ENCODE measurements at regions not wholly inside any gene's neighbourhood (a gene's known extent, or its start where the extent isn't known, plus 50 kb on each side); places are given as distances from the start of the nearest gene placed in this dataset.

DNA sequence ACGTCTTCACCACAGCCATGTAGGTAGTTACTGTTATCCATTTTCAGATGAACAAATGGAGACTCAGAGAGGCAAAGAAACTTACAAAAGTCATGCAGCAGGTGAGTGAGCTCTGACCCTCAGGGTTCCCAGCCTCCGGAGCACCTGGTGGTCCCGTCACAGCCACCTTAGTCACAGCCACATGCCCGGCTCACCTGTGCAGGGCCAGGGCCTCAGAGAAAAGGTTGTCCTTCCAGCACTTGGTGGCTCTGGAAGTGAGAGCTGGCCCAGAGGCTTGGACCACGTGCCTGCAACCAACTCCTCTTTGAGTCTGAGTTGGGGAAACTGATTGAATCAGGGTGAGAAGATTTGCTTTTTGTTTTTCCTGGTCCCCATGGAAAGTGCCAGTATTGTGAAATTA, 189.3 kb downstream of the GLI2 start:
- 94% methylated on average over 5 of the region's 5 CpGs for WGBS (ENCODE audit: insufficient coverage)
- Histone ChIP-seq H3K79me2 (ENCODE audit: control insufficient read depth, insufficient read depth, low read length) (no peaks in the 10 kb centered on the region), H2AFZ (ENCODE audit: insufficient read depth, low read depth, low read length, poor library complexity, severe bottlenecking) (no peak overlapping the region), H3K4me3 (ENCODE audit: control extremely low read depth in 1 of 5, extremely low read depth in 1 of 5, insufficient read depth in 1 of 5, low read depth in 2 of 5, low read length in 4 of 5) (no peak overlapping the region), H3K9me3 (ENCODE audit: control extremely low read depth in 1 of 3, control insufficient read depth in 2 of 3, insufficient read depth in 1 of 3, low read length in 2 of 3) (peaks cover 0 to 4% (median 0%) of the 10 kb centered on the region in 3 donors), H3K27ac (ENCODE audit: low read length in 2 of 2) (no peak overlapping the region), H3K27me3 (replicated peaks in 1 of 4; ENCODE audit: control extremely low read depth in 1 of 4, control insufficient read depth in 3 of 4, insufficient read depth in 4 of 4, low read length in 3 of 4) (no peaks in the 10 kb centered on the region), H3K36me3 (replicated peaks in 1 of 2; ENCODE audit: control extremely low read depth in 1 of 2, control insufficient read depth in 1 of 2, extremely low read depth in 1 of 2, insufficient read depth in 2 of 2, low read length in 1 of 2) (no peaks in the 10 kb centered on the region), H4K20me1 (ENCODE audit: control insufficient read depth, insufficient read depth, low read length, poor library complexity, severe bottlenecking) (no peaks in the 10 kb centered on the region), H3K4me2 (replicated peaks; ENCODE audit: low read depth, low read length, poor library complexity, severe bottlenecking) (no peak overlapping the region), H3K9ac (ENCODE audit: low read length) (no peak overlapping the region), H3K4me1 (ENCODE audit: control insufficient read depth in 2 of 2, insufficient read depth in 2 of 2, low read length in 2 of 2) (no peaks in the 10 kb centered on the region)
- H3K27ac Mint-ChIP-seq: no peak overlapping the region
- H3K27me3 Mint-ChIP-seq: no peaks in the 10 kb centered on the region
- no peaks in the 10 kb centered on the region for H3K4me1 Mint-ChIP-seq
- POLR2A ChIA-PET: no interaction called here
- no peak for DNase-seq
- no peak overlapping the region for H3K4me3 Mint-ChIP-seq
- H3K9me3 Mint-ChIP-seq (ENCODE audit: insufficient read depth): no peaks in the 10 kb centered on the region
- intact Hi-C loops (cut with micrococcal nuclease): no loop called here
- CTCF ChIA-PET: no interaction called here
- no peak for ATAC-seq (ENCODE audit: low read depth)
- no peak for TF ChIP-seq EZH2 (IDR thresholded peaks at IDR 0.05; ENCODE audit: borderline replicate concordance, insufficient read depth, low read depth, low read length, poor library complexity, severe bottlenecking)
- TF ChIP-seq, protein P1, sequence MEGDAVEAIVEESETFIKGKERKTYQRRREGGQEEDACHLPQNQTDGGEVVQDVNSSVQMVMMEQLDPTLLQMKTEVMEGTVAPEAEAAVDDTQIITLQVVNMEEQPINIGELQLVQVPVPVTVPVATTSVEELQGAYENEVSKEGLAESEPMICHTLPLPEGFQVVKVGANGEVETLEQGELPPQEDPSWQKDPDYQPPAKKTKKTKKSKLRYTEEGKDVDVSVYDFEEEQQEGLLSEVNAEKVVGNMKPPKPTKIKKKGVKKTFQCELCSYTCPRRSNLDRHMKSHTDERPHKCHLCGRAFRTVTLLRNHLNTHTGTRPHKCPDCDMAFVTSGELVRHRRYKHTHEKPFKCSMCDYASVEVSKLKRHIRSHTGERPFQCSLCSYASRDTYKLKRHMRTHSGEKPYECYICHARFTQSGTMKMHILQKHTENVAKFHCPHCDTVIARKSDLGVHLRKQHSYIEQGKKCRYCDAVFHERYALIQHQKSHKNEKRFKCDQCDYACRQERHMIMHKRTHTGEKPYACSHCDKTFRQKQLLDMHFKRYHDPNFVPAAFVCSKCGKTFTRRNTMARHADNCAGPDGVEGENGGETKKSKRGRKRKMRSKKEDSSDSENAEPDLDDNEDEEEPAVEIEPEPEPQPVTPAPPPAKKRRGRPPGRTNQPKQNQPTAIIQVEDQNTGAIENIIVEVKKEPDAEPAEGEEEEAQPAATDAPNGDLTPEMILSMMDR (IDR thresholded peaks at IDR 0.05): no peak

DNA sequence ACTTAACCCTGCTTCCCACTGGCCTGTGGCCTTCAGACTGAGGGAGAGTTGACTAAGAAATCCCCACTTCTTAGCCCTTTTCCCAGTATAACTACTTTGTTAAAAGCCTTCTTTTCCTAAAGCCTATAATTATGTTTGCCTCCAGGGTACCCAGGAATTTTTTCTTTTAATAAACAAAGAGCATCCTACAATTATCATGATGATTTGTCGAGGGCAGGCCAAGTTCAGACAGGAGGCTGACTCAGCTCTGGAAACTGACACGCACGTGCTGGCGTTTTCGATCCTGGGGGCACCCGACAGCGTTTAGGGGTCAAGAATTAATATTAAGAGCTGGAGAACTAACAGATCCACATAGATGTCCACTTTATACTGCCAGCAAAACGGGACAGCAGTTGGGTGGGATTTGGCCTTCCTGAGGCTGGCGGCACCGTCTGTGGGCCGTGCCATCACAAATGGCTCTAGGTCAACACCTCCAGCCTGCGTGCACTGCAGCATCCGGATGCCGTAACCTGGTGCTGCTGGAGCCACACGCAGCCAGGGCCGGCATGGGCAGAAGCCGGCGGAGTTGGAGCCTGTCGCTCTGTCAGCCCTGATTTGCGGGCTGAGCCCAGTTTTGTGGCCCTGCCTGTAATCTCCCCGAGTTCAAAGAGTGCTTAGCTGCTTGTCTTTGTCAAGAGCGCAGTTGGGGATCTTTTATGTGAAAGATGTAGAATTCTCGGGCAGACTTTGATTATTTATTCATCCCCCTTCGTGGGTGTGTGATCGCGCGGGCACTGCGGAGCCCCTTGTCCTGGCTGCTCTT, 191.0 kb downstream of the GLI2 start:
- CTCF ChIA-PET: no interaction called here

More for the DNA sequence above, 191.0 kb downstream of the GLI2 start:
- Histone ChIP-seq H3K79me2 (ENCODE audit: control insufficient read depth, insufficient read depth, low read length) (no peaks in the 10 kb centered on the region), H3K27ac (ENCODE audit: low read length in 2 of 2) (no peak overlapping the region), H2AFZ (ENCODE audit: insufficient read depth, low read depth, low read length, poor library complexity, severe bottlenecking) (no peak overlapping the region), H3K9ac (ENCODE audit: low read length) (no peak overlapping the region), H3K36me3 (replicated peaks in 1 of 2; ENCODE audit: control extremely low read depth in 1 of 2, control insufficient read depth in 1 of 2, extremely low read depth in 1 of 2, insufficient read depth in 2 of 2, low read length in 1 of 2) (no peaks in the 10 kb centered on the region), H3K4me3 (ENCODE audit: control extremely low read depth in 1 of 5, extremely low read depth in 1 of 5, insufficient read depth in 1 of 5, low read depth in 2 of 5, low read length in 4 of 5) (no peak overlapping the region), H3K4me1 (ENCODE audit: control insufficient read depth in 2 of 2, insufficient read depth in 2 of 2, low read length in 2 of 2) (no peaks in the 10 kb centered on the region), H4K20me1 (ENCODE audit: control insufficient read depth, insufficient read depth, low read length, poor library complexity, severe bottlenecking) (no peaks in the 10 kb centered on the region), H3K9me3 (ENCODE audit: control extremely low read depth in 1 of 3, control insufficient read depth in 2 of 3, insufficient read depth in 1 of 3, low read length in 2 of 3) (peaks cover 0 to 7% (median 0%) of the 10 kb centered on the region in 3 donors), H3K4me2 (replicated peaks; ENCODE audit: low read depth, low read length, poor library complexity, severe bottlenecking) (no peak overlapping the region), H3K27me3 (replicated peaks in 1 of 4; ENCODE audit: control extremely low read depth in 1 of 4, control insufficient read depth in 3 of 4, insufficient read depth in 4 of 4, low read length in 3 of 4) (no peaks in the 10 kb centered on the region)
- ATAC-seq (ENCODE audit: low read depth) (no peak), DNase-seq (no peak)
- no peak overlapping the region for H3K27ac Mint-ChIP-seq
- H3K4me3 Mint-ChIP-seq: no peak overlapping the region
- 92% methylated on average over 23 of the region's 28 CpGs for WGBS (ENCODE audit: insufficient coverage)
- H3K4me1 Mint-ChIP-seq: no peaks in the 10 kb centered on the region
- no peaks in the 10 kb centered on the region for H3K27me3 Mint-ChIP-seq
- intact Hi-C loops (cut with micrococcal nuclease): no loop called here
- H3K9me3 Mint-ChIP-seq (ENCODE audit: insufficient read depth): peaks cover 2% of the 10 kb centered on the region
- POLR2A ChIA-PET: no interaction called here
- TF ChIP-seq EZH2 (IDR thresholded peaks at IDR 0.05; ENCODE audit: borderline replicate concordance, insufficient read depth, low read depth, low read length, poor library complexity, severe bottlenecking): no peak
- TF ChIP-seq, protein P1 (IDR thresholded peaks at IDR 0.05): no peak

Measured in B cell (primary cell).